IgD-negative memory B cell (primary cell): ENCODE measurements at regions not wholly inside any gene's neighbourhood (a gene's known extent, or its start where the extent isn't known, plus 50 kb on each side); places are given as distances from the start of the nearest gene placed in this dataset.
A peak's percentile ranks its signal among the peaks of the same experiment; 100 is the strongest.
"Not testable (repeated sequence)": the region's sequence is repeated elsewhere in the genome, so short reads cannot be mapped to it uniquely, and the experiment has no call there.

Experiments
- H3K27ac Mint-ChIP-seq, 3 donors: one replicate each; pipeline ENCODE4 v1.8.0; 2020 to 2022; ENCODE audit warnings: mild to moderate bottlenecking in 3 of 3, mixed read lengths in 3 of 3, moderate library complexity in 1 of 3
- H3K27me3 Mint-ChIP-seq: one replicate; pipeline ENCODE4 v1.8.0; 2021; ENCODE audit warnings: mixed read lengths
- H3K36me3 Mint-ChIP-seq: one replicate; pipeline ENCODE4 v1.8.0; 2020; ENCODE audit warnings: mild to moderate bottlenecking, mixed read lengths
- H3K4me1 Mint-ChIP-seq, 3 donors: one replicate each; pipeline ENCODE4 v1.8.0; 2020 to 2022; ENCODE audit warnings: mixed read lengths in 3 of 3, mild to moderate bottlenecking in 1 of 3
- H3K4me3 Mint-ChIP-seq, 4 donors: one replicate each; pipeline ENCODE4 v1.8.0; 2020 to 2022; ENCODE audit warnings: mild to moderate bottlenecking in 4 of 4, mixed read lengths in 4 of 4, moderate library complexity in 3 of 4
- H3K9me3 Mint-ChIP-seq, 3 donors: one replicate each; pipeline ENCODE4 v1.8.0; 2020 to 2021; ENCODE audit warnings: mixed read lengths in 3 of 3, mild to moderate bottlenecking in 1 of 3

- Mint-ChIP-seq H3K4me1 (peaks cover 5 to 8% (median 6%) of the 10 kb centered on the region in 3 donors), H3K9me3 (no peaks in the 10 kb centered on the region), H3K4me3 (no peak overlapping the region), H3K36me3 (peaks cover 11% of the 10 kb centered on the region), H3K27ac (no peak overlapping the region), H3K27me3 (no peaks in the 10 kb centered on the region)
Measured at GRCh38 chr10:60615541-60615940, 162.7 kb upstream of the CDK1 start.

GRCh38 chr10:60614363-60614762 is 163.9 kb upstream of the CDK1 start:
- Mint-ChIP-seq H3K27me3 (no peaks in the 10 kb centered on the region), H3K4me1 (peaks cover 5 to 8% (median 6%) of the 10 kb centered on the region in 3 donors), H3K4me3 (no peak overlapping the region), H3K36me3 (peaks cover 11% of the 10 kb centered on the region), H3K27ac (no peak overlapping the region), H3K9me3 (no peaks in the 10 kb centered on the region)

- Mint-ChIP-seq H3K27ac (no peak overlapping the region), H3K36me3 (peaks cover 11% of the 10 kb centered on the region), H3K9me3 (no peaks in the 10 kb centered on the region), H3K27me3 (no peaks in the 10 kb centered on the region), H3K4me3 (no peak overlapping the region), H3K4me1 (peaks cover 0 to 6% (median 4%) of the 10 kb centered on the region in 3 donors)
Measured at GRCh38 chr10:60613434-60613833, 164.8 kb upstream of the CDK1 start.

- H3K36me3 Mint-ChIP-seq, result peaks cover 11% of the 10 kb centered on the region
Measured at GRCh38 chr10:60611291-60611747, 167.0 kb upstream of the CDK1 start.

GRCh38 chr10:60607372-60607771 is 170.9 kb upstream of the CDK1 start:
- no peak overlapping the region for H3K4me3 Mint-ChIP-seq
- peaks cover 11% of the 10 kb centered on the region for H3K36me3 Mint-ChIP-seq
- H3K4me1 Mint-ChIP-seq, result peaks cover 0 to 6% (median 1%) of the 10 kb centered on the region in 3 donors
- H3K27ac Mint-ChIP-seq, result no peak overlapping the region
- no peaks in the 10 kb centered on the region for H3K27me3 Mint-ChIP-seq
- no peaks in the 10 kb centered on the region for H3K9me3 Mint-ChIP-seq

More at GRCh38 chr10:60611291-60611747, 167.0 kb upstream of the CDK1 start:
- Mint-ChIP-seq H3K4me1 (peaks cover 0 to 6% (median 0%) of the 10 kb centered on the region in 3 donors), H3K27ac (no peak overlapping the region), H3K27me3 (no peaks in the 10 kb centered on the region), H3K4me3 (no peak overlapping the region), H3K9me3 (no peaks in the 10 kb centered on the region)

- Mint-ChIP-seq H3K4me1 (peaks cover 0 to 3% (median 1%) of the 10 kb centered on the region in 3 donors), H3K36me3 (peaks cover 7% of the 10 kb centered on the region), H3K27me3 (no peaks in the 10 kb centered on the region), H3K9me3 (no peaks in the 10 kb centered on the region), H3K4me3 (no peak overlapping the region), H3K27ac (peak overlapping the region in 1 of 3 donors; percentile 4)
Measured at GRCh38 chr10:60606343-60607080, 171.8 kb upstream of the CDK1 start.

GRCh38 chr10:60605476-60605875 is 172.8 kb upstream of the CDK1 start:
- no peak overlapping the region for H3K4me3 Mint-ChIP-seq
- H3K9me3 Mint-ChIP-seq, result no peaks in the 10 kb centered on the region
- no peaks in the 10 kb centered on the region for H3K27me3 Mint-ChIP-seq
- peaks cover 5% of the 10 kb centered on the region for H3K36me3 Mint-ChIP-seq
- H3K4me1 Mint-ChIP-seq, result peaks cover 0 to 1% (median 0%) of the 10 kb centered on the region in 3 donors
- no peak overlapping the region for H3K27ac Mint-ChIP-seq

- Mint-ChIP-seq H3K4me1 (peaks cover 0 to 1% (median 0%) of the 10 kb centered on the region in 3 donors), H3K4me3 (no peak overlapping the region), H3K9me3 (no peaks in the 10 kb centered on the region), H3K27ac (no peak overlapping the region), H3K27me3 (no peaks in the 10 kb centered on the region), H3K36me3 (peaks cover 5% of the 10 kb centered on the region)
Measured at GRCh38 chr10:60604342-60604741, 173.9 kb upstream of the CDK1 start.

GRCh38 chr10:60597513-60597912 is 180.8 kb upstream of the CDK1 start:
- H3K36me3 Mint-ChIP-seq, result peaks cover 5% of the 10 kb centered on the region
- H3K4me1 Mint-ChIP-seq, result peaks cover 2 to 14% (median 12%) of the 10 kb centered on the region in 3 donors
- H3K27ac Mint-ChIP-seq, result no peak overlapping the region
- H3K9me3 Mint-ChIP-seq, result peaks cover 0 to 1% (median 0%) of the 10 kb centered on the region in 3 donors
- no peak overlapping the region for H3K4me3 Mint-ChIP-seq
- H3K27me3 Mint-ChIP-seq, result no peaks in the 10 kb centered on the region

- Mint-ChIP-seq H3K27me3 (no peaks in the 10 kb centered on the region), H3K4me1 (peaks cover 2 to 14% (median 12%) of the 10 kb centered on the region in 3 donors)
Measured at GRCh38 chr10:60595852-60596251, 182.4 kb upstream of the CDK1 start.

GRCh38 chr10:60594476-60595051 is 183.7 kb upstream of the CDK1 start:
- no peak overlapping the region for H3K27ac Mint-ChIP-seq
- H3K4me1 Mint-ChIP-seq, result peaks cover 2 to 14% (median 12%) of the 10 kb centered on the region in 3 donors
- peaks cover 9% of the 10 kb centered on the region for H3K36me3 Mint-ChIP-seq
- no peaks in the 10 kb centered on the region for H3K27me3 Mint-ChIP-seq
- peaks cover 0 to 1% (median 0%) of the 10 kb centered on the region in 3 donors for H3K9me3 Mint-ChIP-seq
- no peak overlapping the region for H3K4me3 Mint-ChIP-seq

More at GRCh38 chr10:60595852-60596251, 182.4 kb upstream of the CDK1 start:
- peaks cover 0 to 1% (median 0%) of the 10 kb centered on the region in 3 donors for H3K9me3 Mint-ChIP-seq
- H3K36me3 Mint-ChIP-seq, result peaks cover 5% of the 10 kb centered on the region
- no peak overlapping the region for H3K27ac Mint-ChIP-seq
- H3K4me3 Mint-ChIP-seq, result no peak overlapping the region

- no peak overlapping the region for H3K4me3 Mint-ChIP-seq
- no peak overlapping the region for H3K27ac Mint-ChIP-seq
- peaks cover 10% of the 10 kb centered on the region for H3K36me3 Mint-ChIP-seq
- H3K27me3 Mint-ChIP-seq, result no peaks in the 10 kb centered on the region
- H3K4me1 Mint-ChIP-seq, result peaks cover 0 to 12% (median 6%) of the 10 kb centered on the region in 3 donors
- H3K9me3 Mint-ChIP-seq, result peaks cover 0 to 3% (median 0%) of the 10 kb centered on the region in 3 donors
Measured at GRCh38 chr10:60591119-60591518, 187.2 kb upstream of the CDK1 start.

GRCh38 chr10:60589376-60589775 is 188.9 kb upstream of the CDK1 start:
- no peak overlapping the region for H3K27ac Mint-ChIP-seq
- H3K4me3 Mint-ChIP-seq, result no peak overlapping the region
- H3K27me3 Mint-ChIP-seq, result no peaks in the 10 kb centered on the region
- H3K36me3 Mint-ChIP-seq, result peaks cover 5% of the 10 kb centered on the region
- peaks cover 0 to 2% (median 0%) of the 10 kb centered on the region in 3 donors for H3K4me1 Mint-ChIP-seq
- H3K9me3 Mint-ChIP-seq, result peaks cover 0 to 2% (median 0%) of the 10 kb centered on the region in 3 donors

GRCh38 chr10:60581782-60582181 is 192.1 kb upstream of the ANK3 start:
- H3K9me3 Mint-ChIP-seq, H3K27me3 Mint-ChIP-seq, H3K27ac Mint-ChIP-seq, H3K4me3 Mint-ChIP-seq, H3K4me1 Mint-ChIP-seq: not testable (repeated sequence)
- H3K36me3 Mint-ChIP-seq, result peaks cover 10% of the 10 kb centered on the region

- Mint-ChIP-seq H3K27ac (no peak overlapping the region), H3K4me3 (no peak overlapping the region), H3K36me3 (peaks cover 10% of the 10 kb centered on the region)
Measured at GRCh38 chr10:60578217-60578616, 188.5 kb upstream of the ANK3 start.

More at GRCh38 chr10:60578217-60578616, 188.5 kb upstream of the ANK3 start:
- peaks cover 9 to 16% (median 10%) of the 10 kb centered on the region in 3 donors for H3K4me1 Mint-ChIP-seq
- no peaks in the 10 kb centered on the region for H3K27me3 Mint-ChIP-seq
- H3K9me3 Mint-ChIP-seq, result peaks cover 0 to 9% (median 3%) of the 10 kb centered on the region in 3 donors
